ENCODE measurements at regions not wholly inside any gene's neighbourhood (a gene's known extent, or its start where the extent isn't known, plus 50 kb on each side); places are given as distances from the start of the nearest gene placed in this dataset.

GRCh38 chr16:25311039-25311438 lies 53.4 kb upstream of the ZKSCAN2 start:
- H3K4me1 ChIP-seq (ENCODE audit: control insufficient read depth, extremely low read depth, insufficient read depth, low read length) = no peaks in the 10 kb centered on the region
- no peaks in the 10 kb centered on the region for H3K36me3 ChIP-seq (ENCODE audit: control insufficient read depth in 2 of 2, extremely low read depth in 1 of 2, insufficient read depth in 2 of 2, low read length in 2 of 2)
- TF ChIP-seq CTCF (IDR thresholded peaks at IDR 0.05; ENCODE audit: extremely low read depth in 1 of 2, insufficient read depth in 1 of 2, low read depth in 1 of 2, low read length in 2 of 2) (no peak), POLR2A (IDR thresholded peaks at IDR 0.05; ENCODE audit: low read depth, low read length) (no peak), MYC (IDR thresholded peaks at IDR 0.05; ENCODE audit: low read depth, low read length) (no peak), POLR2AphosphoS5 (IDR thresholded peaks at IDR 0.05; ENCODE audit: insufficient read depth, low read depth, low read length) (no peak), GATA2 (IDR thresholded peaks at IDR 0.05; ENCODE audit: insufficient read depth, insufficient read length, low read depth, low read length) (no peak), JUN (IDR thresholded peaks at IDR 0.05; ENCODE audit: borderline replicate concordance, insufficient read depth, insufficient read length, low read depth) (no peak), EZH2 (IDR thresholded peaks at IDR 0.05; ENCODE audit: borderline replicate concordance, low read depth, low read length, severe bottlenecking) (no peak)
- no TSS peak for BruUV-seq (replicated peaks)
- FAIRE-seq = no peak
- H3K79me2 ChIP-seq (ENCODE audit: control insufficient read depth, insufficient read depth, low read length) = no peaks in the 10 kb centered on the region
- CTCF ChIA-PET = no interaction called here
- POLR2A ChIA-PET = no interaction called here
- no peaks in the 10 kb centered on the region for H4K20me1 ChIP-seq (replicated peaks; ENCODE audit: control insufficient read depth, extremely low read depth, insufficient read depth, low read length)
- dilution Hi-C loops (cut with MboI; ENCODE audit: extremely low pct_ligation_motif_present, low sequenced_read_pairs) = no loop called here
- no peak overlapping the region for H3K9ac ChIP-seq (replicated peaks; ENCODE audit: extremely low read depth, insufficient read depth, low read length)
- no peak overlapping the region for H3K27ac ChIP-seq (ENCODE audit: insufficient read depth, low read depth, low read length)
- no peak for DNase-seq (ENCODE audit: low read depth, low spot score)
- H3K9me3 ChIP-seq (replicated peaks; ENCODE audit: control insufficient read depth, insufficient read depth, low read length) = peaks cover 2% of the 10 kb centered on the region
- H3K4me2 ChIP-seq (ENCODE audit: insufficient read depth, low read length) = no peak overlapping the region
- no peak overlapping the region for H2AFZ ChIP-seq (ENCODE audit: low read depth, low read length)
- intact Hi-C loops (cut with micrococcal nuclease) = no loop called here
- no peaks in the 10 kb centered on the region for H3K9me1 ChIP-seq (replicated peaks; ENCODE audit: control insufficient read depth, extremely low read depth, insufficient read depth, low read length)
- H3K27me3 ChIP-seq (ENCODE audit: control insufficient read depth in 2 of 2, insufficient read depth in 2 of 2, low read length in 2 of 2) = no peaks in the 10 kb centered on the region
- no peak overlapping the region for H3K4me3 ChIP-seq (replicated peaks in 1 of 3; ENCODE audit: insufficient read depth in 1 of 3, low read depth in 1 of 3, low read length in 3 of 3)
